Trophoblast cell (in vitro differentiated cells and primary cell): ENCODE measurements at regions not wholly inside any gene's neighbourhood (a gene's known extent, or its start where the extent isn't known, plus 50 kb on each side); places are given as distances from the start of the nearest gene placed in this dataset.
A peak's percentile ranks its signal among the peaks of the same experiment; 100 is the strongest.

ENCODE experiments used
- DNase-seq, 2 donors: peaks; one replicate each; pipeline ENCODE4 v3.0.0-alpha.2; 2016
- H2AFZ ChIP-seq: 2 replicates; pipeline ENCODE4 v1.6.1; 2013; ENCODE audit warnings: low read length, moderate library complexity, mild to moderate bottlenecking; ENCODE audit not compliant: insufficient read depth, poor library complexity
- H2AK5ac ChIP-seq: 2 replicates; pipeline ENCODE4 v1.6.1; 2013; ENCODE audit warnings: mild to moderate bottlenecking, low read length
- H2BK120ac ChIP-seq: 2 replicates; pipeline ENCODE4 v1.6.1; 2013; ENCODE audit warnings: low read length, mild to moderate bottlenecking, moderate library complexity; ENCODE audit not compliant: insufficient read depth, poor library complexity
- H2BK12ac ChIP-seq: 2 replicates; pipeline ENCODE4 v1.6.1; 2013; ENCODE audit warnings: mild to moderate bottlenecking, low read length, moderate library complexity
- H2BK5ac ChIP-seq: 2 replicates; pipeline ENCODE4 v1.6.1; 2013; ENCODE audit warnings: low read length, low read depth, moderate library complexity, mild to moderate bottlenecking; ENCODE audit not compliant: poor library complexity
- H3K14ac ChIP-seq: 2 replicates; pipeline ENCODE4 v1.6.1; 2013; ENCODE audit warnings: mild to moderate bottlenecking, low read length
- H3K18ac ChIP-seq: 2 replicates; pipeline ENCODE4 v1.6.1; 2013; ENCODE audit warnings: mild to moderate bottlenecking, low read length
- H3K23ac ChIP-seq: 2 replicates; pipeline ENCODE4 v1.6.1; 2013; ENCODE audit warnings: low read length
- H3K27ac ChIP-seq: 2 replicates; pipeline ENCODE4 v1.5.1; 2013; ENCODE audit warnings: low read depth, mild to moderate bottlenecking, inconsistent platforms, low read length, moderate library complexity
- H3K27me3 ChIP-seq: 2 replicates; pipeline ENCODE4 v1.6.1; 2013; ENCODE audit warnings: inconsistent platforms, mild to moderate bottlenecking, low read length, moderate library complexity; ENCODE audit not compliant: insufficient read depth
- H3K36me3 ChIP-seq, 2 experiments: 1 replicate in 1 of 2; 2 replicates in 1 of 2; pipeline ENCODE4 v1.6.1; 2013; ENCODE audit warnings: low read length in 2 of 2, mild to moderate bottlenecking in 2 of 2, moderate library complexity in 1 of 2; ENCODE audit not compliant: insufficient read depth in 2 of 2, control insufficient read depth in 1 of 2
- H3K4ac ChIP-seq: 2 replicates; pipeline ENCODE4 v1.6.1; 2013; ENCODE audit warnings: low read depth, mild to moderate bottlenecking, low read length, moderate library complexity
- H3K4me1 ChIP-seq, 2 experiments: 1 replicate in 1 of 2; 2 replicates in 1 of 2; pipeline ENCODE4 v1.6.1; 2013; ENCODE audit warnings: low read length in 2 of 2, mild to moderate bottlenecking in 2 of 2, moderate library complexity in 1 of 2; ENCODE audit not compliant: insufficient read depth in 2 of 2, control insufficient read depth in 1 of 2
- H3K4me2 ChIP-seq: 2 replicates; pipeline ENCODE4 v1.6.1; 2013; ENCODE audit warnings: inconsistent platforms, mild to moderate bottlenecking, low read length, moderate library complexity
- H3K4me3 ChIP-seq: 2 replicates; pipeline ENCODE4 v1.5.1; 2013; ENCODE audit warnings: mild to moderate bottlenecking, low read depth, low read length, inconsistent platforms
- H3K79me1 ChIP-seq: one replicate; pipeline ENCODE4 v1.6.1; 2013; ENCODE audit warnings: low read length
- H3K79me2 ChIP-seq: 2 replicates; pipeline ENCODE4 v1.6.1; 2013; ENCODE audit warnings: low read length, mild to moderate bottlenecking; ENCODE audit not compliant: control insufficient read depth, insufficient read depth, poor library complexity
- H3K9ac ChIP-seq: 2 replicates; pipeline ENCODE4 v1.6.1; 2013; ENCODE audit warnings: mild to moderate bottlenecking, low read length
- H3K9me3 ChIP-seq: 2 replicates; pipeline ENCODE4 v1.6.1; 2013; ENCODE audit warnings: low read depth, mild to moderate bottlenecking, control low read depth, inconsistent platforms, low read length; ENCODE audit not compliant: insufficient read depth
- H4K12ac ChIP-seq: 2 replicates; pipeline ENCODE4 v1.6.1; 2013; ENCODE audit warnings: low read depth, mild to moderate bottlenecking, low read length, moderate library complexity
- H4K8ac ChIP-seq: 2 replicates; pipeline ENCODE4 v1.6.1; 2013; ENCODE audit warnings: low read depth, mild to moderate bottlenecking, low read length, moderate library complexity
- H4K91ac ChIP-seq: one replicate; pipeline ENCODE4 v1.6.1; 2013; ENCODE audit warnings: low read depth, mild to moderate bottlenecking, low read length, moderate library complexity
- WGBS: extraction: QIAGEN DNeasy Blood & Tissue Kit; methylation state at CpG from one replicate; pipeline ENCODE4 v1.1.7; 2013; ENCODE audit warnings: missing lambda C conversion rate; ENCODE audit not compliant: insufficient read length, insufficient coverage; ENCODE audit errors: extremely low coverage; 5-methylcytosine and 5-hydroxymethylcytosine counted together

DNA sequence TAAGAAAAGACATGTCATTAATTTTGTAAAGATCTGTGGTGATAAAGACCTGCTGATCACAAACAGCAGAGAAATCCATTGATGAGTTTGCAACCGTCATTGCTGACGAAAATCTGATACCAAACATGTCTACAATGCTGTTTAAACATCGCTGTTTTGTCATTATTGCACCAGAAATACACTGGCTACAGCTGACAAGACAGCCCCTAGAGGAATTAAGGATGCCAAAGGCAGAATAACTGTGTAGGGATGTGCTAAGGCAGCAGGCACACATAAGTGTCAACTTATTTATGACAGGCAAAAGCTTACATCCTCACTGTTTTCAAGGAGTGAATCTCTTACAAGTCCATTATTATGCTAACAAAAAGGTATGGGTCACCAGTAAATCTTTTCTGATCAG lies 439.3 kb downstream of the TLE1 start:
- H3K4ac ChIP-seq = no peak overlapping the region
- no peak overlapping the region for H2BK5ac ChIP-seq
- H4K8ac ChIP-seq = no peak overlapping the region
- no peak overlapping the region for H2BK12ac ChIP-seq
- H3K9ac ChIP-seq = no peak overlapping the region
- no peaks in the 10 kb centered on the region for H3K79me1 ChIP-seq
- H3K4me1 ChIP-seq = no peaks in the 10 kb centered on the region
- H4K91ac ChIP-seq = no peak overlapping the region
- H3K14ac ChIP-seq = no peak overlapping the region
- H3K36me3 ChIP-seq = no peaks in the 10 kb centered on the region
- H2BK120ac ChIP-seq = no peak overlapping the region
- H3K23ac ChIP-seq = no peak overlapping the region
- no peak overlapping the region for H3K27ac ChIP-seq
- H3K9me3 ChIP-seq = no peaks in the 10 kb centered on the region
- no peak overlapping the region for H3K4me2 ChIP-seq
- H3K79me2 ChIP-seq = no peaks in the 10 kb centered on the region
- H3K4me3 ChIP-seq = no peak overlapping the region
- no peak overlapping the region for H2AFZ ChIP-seq
- DNase-seq = peak; percentile 50 to 85
- H3K18ac ChIP-seq = no peak overlapping the region
- H3K27me3 ChIP-seq = no peaks in the 10 kb centered on the region
- no CpG with 5 or more reads among the region's 3 CpGs for WGBS
- H4K12ac ChIP-seq = no peak overlapping the region
- no peak overlapping the region for H2AK5ac ChIP-seq

DNA sequence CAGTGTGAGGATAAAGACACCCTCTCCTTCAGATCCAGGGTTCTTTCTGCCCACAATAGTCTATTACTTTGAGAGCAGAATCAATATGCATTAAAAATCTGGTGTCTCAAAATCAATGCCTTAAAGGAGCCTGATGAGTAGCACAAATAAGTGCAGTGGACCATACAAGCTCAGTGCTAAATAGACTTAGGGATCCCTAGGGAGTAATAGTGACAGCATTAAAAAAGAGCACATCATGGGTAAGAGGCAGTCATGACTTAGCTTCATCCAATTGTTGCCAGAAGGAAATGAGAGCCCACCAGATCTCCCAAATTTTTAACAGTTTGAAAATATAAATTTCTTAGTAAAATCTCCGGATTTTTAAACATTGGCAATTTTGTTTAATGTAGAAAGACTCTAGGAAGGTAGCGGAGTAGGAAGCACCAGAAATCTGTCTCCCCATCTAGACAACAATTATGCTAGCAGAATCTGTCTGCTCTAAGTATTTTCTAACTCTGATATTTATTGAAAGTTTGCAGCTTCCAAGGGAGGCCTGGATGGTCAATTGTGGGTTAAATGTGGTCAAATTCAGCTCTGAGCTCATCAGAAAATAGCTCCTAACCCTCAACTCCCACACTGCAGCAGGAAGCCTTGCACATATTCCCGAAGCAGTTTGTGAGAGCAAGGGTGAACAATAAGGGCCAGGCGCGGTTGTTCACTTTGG lies 443.9 kb downstream of the TLE1 start:
- no peak overlapping the region for H2BK5ac ChIP-seq
- no peak overlapping the region for H2AFZ ChIP-seq
- no peak overlapping the region for H2BK12ac ChIP-seq
- H3K4ac ChIP-seq = no peak overlapping the region
- H2AK5ac ChIP-seq = no peak overlapping the region
- no peak overlapping the region for H2BK120ac ChIP-seq
- no peak overlapping the region for H3K14ac ChIP-seq
- no peak overlapping the region for H3K4me2 ChIP-seq
- H3K79me1 ChIP-seq = no peaks in the 10 kb centered on the region
- no CpG with 5 or more reads among the region's 5 CpGs for whole genome bisulfite sequencing
- H3K9me3 ChIP-seq = no peaks in the 10 kb centered on the region
- no peak overlapping the region for H3K23ac ChIP-seq
- no peaks in the 10 kb centered on the region for H3K36me3 ChIP-seq
- H3K9ac ChIP-seq = no peak overlapping the region
- no peak overlapping the region for H4K12ac ChIP-seq
- no peak overlapping the region for H4K8ac ChIP-seq
- H3K27me3 ChIP-seq = no peaks in the 10 kb centered on the region
- no peak overlapping the region for H3K4me3 ChIP-seq
- H3K18ac ChIP-seq = no peak overlapping the region
- peaks cover 0 to 3% of the 10 kb centered on the region in 2 experiments for H3K4me1 ChIP-seq
- H4K91ac ChIP-seq = no peak overlapping the region
- H3K79me2 ChIP-seq = no peaks in the 10 kb centered on the region
- DNase-seq = no peak
- H3K27ac ChIP-seq = no peak overlapping the region

DNA sequence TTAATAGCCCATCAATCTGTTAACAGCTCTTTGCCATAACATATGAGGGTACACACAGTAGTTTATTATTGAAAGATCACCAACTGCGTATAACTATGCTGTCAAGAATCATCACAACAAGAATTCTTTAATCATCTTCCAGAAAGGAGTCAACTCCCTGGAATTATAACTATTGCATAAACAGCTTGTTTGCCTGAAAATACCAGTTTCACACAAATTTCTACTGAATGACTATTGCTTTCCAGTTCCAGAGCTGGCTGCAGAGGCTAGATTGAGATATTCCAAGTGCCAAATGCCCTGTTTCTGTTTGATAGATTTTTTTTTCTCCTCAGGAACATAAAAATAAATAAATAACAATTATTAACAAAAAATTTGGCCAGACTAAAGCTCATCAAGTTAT lies 444.7 kb downstream of the TLE1 start:
- Histone ChIP-seq H3K79me1 (no peaks in the 10 kb centered on the region), H2AK5ac (no peak overlapping the region), H4K12ac (no peak overlapping the region), H3K79me2 (no peaks in the 10 kb centered on the region), H3K27me3 (no peaks in the 10 kb centered on the region), H2BK12ac (no peak overlapping the region), H4K8ac (no peak overlapping the region), H3K4ac (no peak overlapping the region), H3K4me3 (no peak overlapping the region), H3K9me3 (no peaks in the 10 kb centered on the region), H2BK5ac (no peak overlapping the region), H3K18ac (no peak overlapping the region), H4K91ac (no peak overlapping the region), H3K23ac (no peak overlapping the region), H2AFZ (no peak overlapping the region), H3K14ac (no peak overlapping the region), H3K27ac (no peak overlapping the region), H3K4me1 (peaks cover 0 to 3% of the 10 kb centered on the region in 2 experiments), H3K36me3 (no peaks in the 10 kb centered on the region), H2BK120ac (no peak overlapping the region), H3K9ac (no peak overlapping the region), H3K4me2 (no peak overlapping the region)
- DNase-seq = peak; percentile 21 to 81
- no CpG with 5 or more reads among the region's 1 CpG for WGBS

- Histone ChIP-seq H3K79me2 (no peaks in the 10 kb centered on the region), H3K9me3 (no peaks in the 10 kb centered on the region), H2BK12ac (no peak overlapping the region), H3K27me3 (no peaks in the 10 kb centered on the region), H3K23ac (no peak overlapping the region), H3K9ac (no peak overlapping the region), H3K79me1 (no peaks in the 10 kb centered on the region), H3K14ac (no peak overlapping the region), H2BK5ac (no peak overlapping the region), H3K4me2 (no peak overlapping the region), H2AK5ac (no peak overlapping the region), H3K27ac (no peak overlapping the region), H4K8ac (no peak overlapping the region), H4K12ac (no peak overlapping the region), H3K4me1 (peaks cover 0 to 3% of the 10 kb centered on the region in 2 experiments), H3K4me3 (no peak overlapping the region), H4K91ac (no peak overlapping the region), H3K18ac (no peak overlapping the region), H3K36me3 (no peaks in the 10 kb centered on the region), H2AFZ (no peak overlapping the region), H3K4ac (no peak overlapping the region), H2BK120ac (no peak overlapping the region)
- peak; percentile 83 to 91 for DNase-seq
- no CpG with 5 or more reads among the region's 1 CpG for whole genome bisulfite sequencing
Observed at GRCh38 chr9:81242866-81243265, 446.5 kb downstream of the TLE1 start.
